ENCODE measurements at regions not wholly inside any gene's neighbourhood (a gene's known extent, or its start where the extent isn't known, plus 50 kb on each side); places are given as distances from the start of the nearest gene placed in this dataset.

DNA sequence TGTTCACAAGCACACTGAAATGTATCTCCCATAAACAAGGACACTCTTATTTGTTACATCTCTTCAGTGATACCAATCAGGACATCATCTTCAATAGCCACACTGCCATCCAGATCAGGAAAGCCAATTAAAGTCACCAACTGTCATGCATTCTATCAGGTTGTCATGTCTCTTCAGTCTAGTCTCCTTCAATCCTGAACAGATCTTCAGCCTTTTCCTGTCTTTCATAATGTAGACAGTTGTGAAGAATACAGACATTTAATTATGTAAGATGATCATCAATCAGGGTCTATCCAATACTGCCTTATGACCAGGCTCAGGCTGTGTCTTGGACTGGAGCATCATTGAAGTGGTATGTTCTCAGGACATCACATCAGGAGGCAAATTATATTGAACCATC lies 419.8 kb upstream of the SMC2 start:
- BruUV-seq (replicated peaks): no TSS peak
- no peaks in the 10 kb centered on the region for H3K9me2 ChIP-seq (replicated peaks; ENCODE audit: low read length)
- TF ChIP-seq CTCF (conservative IDR thresholded peaks at IDR 0.05; ENCODE audit: low read depth, low read length) (no peak), EZH2phosphoT487 (IDR thresholded peaks at IDR 0.05; ENCODE audit: borderline replicate concordance, low read length) (no peak)
- no peak overlapping the region for H3K4me2 ChIP-seq (ENCODE audit: low read length)
- H3K36me3 ChIP-seq (ENCODE audit: low read depth, low read length): no peaks in the 10 kb centered on the region
- DNase-seq (no peak), ATAC-seq (no peak)
- H3K79me2 ChIP-seq (ENCODE audit: low read length): no peaks in the 10 kb centered on the region
- intact Hi-C loops (cut with micrococcal nuclease): no loop called here
- no peaks in the 10 kb centered on the region for H4K20me1 ChIP-seq (ENCODE audit: low read length)
- H3K27ac ChIP-seq (ENCODE audit: low read length): no peak overlapping the region
- POLR2A ChIA-PET (ENCODE audit: unreplicated experiment): no interaction called here
- CTCF ChIA-PET: no interaction called here
- no peaks in the 10 kb centered on the region for H3K9me3 ChIP-seq (ENCODE audit: low read length)
- no peaks in the 10 kb centered on the region for H3K4me1 ChIP-seq (ENCODE audit: insufficient read depth, low read length)
- H3K9ac ChIP-seq (ENCODE audit: low read length): no peak overlapping the region
- H2AFZ ChIP-seq (ENCODE audit: low read length): no peak overlapping the region
- no peaks in the 10 kb centered on the region for H3K27me3 ChIP-seq (ENCODE audit: low read length)
- no peaks in the 10 kb centered on the region for H3F3A ChIP-seq (ENCODE audit: low read length, unreplicated experiment)
- H3K4me3 ChIP-seq (ENCODE audit: low read length): no peak overlapping the region

GRCh38 chr9:103680581-103680980 lies 413.5 kb upstream of the SMC2 start:
- H3K9ac ChIP-seq (ENCODE audit: low read length): no peak overlapping the region
- DNase-seq: no peak
- CTCF ChIA-PET: no interaction called here
- H3K4me2 ChIP-seq (ENCODE audit: low read length): no peak overlapping the region
- H3K4me1 ChIP-seq (ENCODE audit: insufficient read depth, low read length): no peaks in the 10 kb centered on the region
- no TSS peak for BruUV-seq (replicated peaks)
- no peaks in the 10 kb centered on the region for H3K36me3 ChIP-seq (ENCODE audit: low read depth, low read length)
- no peaks in the 10 kb centered on the region for H3K27me3 ChIP-seq (ENCODE audit: low read length)
- no peaks in the 10 kb centered on the region for H3K9me3 ChIP-seq (ENCODE audit: low read length)
- POLR2A ChIA-PET (ENCODE audit: unreplicated experiment): no interaction called here
- intact Hi-C loops (cut with micrococcal nuclease): no loop called here
- TF ChIP-seq EZH2phosphoT487 (IDR thresholded peaks at IDR 0.05; ENCODE audit: borderline replicate concordance, low read length) (no peak), EZH2 (IDR thresholded peaks at IDR 0.05; ENCODE audit: low read length, unreplicated experiment) (no peak), CTCF (conservative IDR thresholded peaks at IDR 0.05; ENCODE audit: low read depth, low read length) (no peak)
- ATAC-seq: no peak
- H2AFZ ChIP-seq (ENCODE audit: low read length): no peak overlapping the region
- H3F3A ChIP-seq (ENCODE audit: low read length, unreplicated experiment): no peaks in the 10 kb centered on the region
- no peak overlapping the region for H3K27ac ChIP-seq (ENCODE audit: low read length)
- H3K79me2 ChIP-seq (ENCODE audit: low read length): no peaks in the 10 kb centered on the region
- H4K20me1 ChIP-seq (ENCODE audit: low read length): no peaks in the 10 kb centered on the region
- no peak overlapping the region for H3K4me3 ChIP-seq (ENCODE audit: low read length)
- H3K9me2 ChIP-seq (replicated peaks; ENCODE audit: low read length): no peaks in the 10 kb centered on the region

- TF ChIP-seq EZH2 (IDR thresholded peaks at IDR 0.05; ENCODE audit: low read length, unreplicated experiment) (no peak), CTCF (conservative IDR thresholded peaks at IDR 0.05; ENCODE audit: low read depth, low read length) (no peak), EZH2phosphoT487 (IDR thresholded peaks at IDR 0.05; ENCODE audit: borderline replicate concordance, low read length) (no peak)
- intact Hi-C loops (cut with micrococcal nuclease): no loop called here
- no peak overlapping the region for H2AFZ ChIP-seq (ENCODE audit: low read length)
- no peak for DNase-seq
- no peaks in the 10 kb centered on the region for H3K36me3 ChIP-seq (ENCODE audit: low read depth, low read length)
- H3K4me2 ChIP-seq (ENCODE audit: low read length): no peak overlapping the region
- ChIA-PET POLR2A (ENCODE audit: unreplicated experiment) (no interaction called here), CTCF (no interaction called here)
- no peak for ATAC-seq
- no peaks in the 10 kb centered on the region for H3K79me2 ChIP-seq (ENCODE audit: low read length)
- H3K4me3 ChIP-seq (ENCODE audit: low read length): no peak overlapping the region
- H3K9me2 ChIP-seq (replicated peaks; ENCODE audit: low read length): no peaks in the 10 kb centered on the region
- BruUV-seq (replicated peaks): no TSS peak
- no peaks in the 10 kb centered on the region for H4K20me1 ChIP-seq (ENCODE audit: low read length)
- H3K9ac ChIP-seq (ENCODE audit: low read length): no peak overlapping the region
- H3F3A ChIP-seq (ENCODE audit: low read length, unreplicated experiment): no peaks in the 10 kb centered on the region
- no peaks in the 10 kb centered on the region for H3K27me3 ChIP-seq (ENCODE audit: low read length)
- no peak overlapping the region for H3K27ac ChIP-seq (ENCODE audit: low read length)
- no peaks in the 10 kb centered on the region for H3K4me1 ChIP-seq (ENCODE audit: insufficient read depth, low read length)
- no peaks in the 10 kb centered on the region for H3K9me3 ChIP-seq (ENCODE audit: low read length)
These were observed 412.7 kb upstream of the SMC2 start for GRCh38 chr9:103681435-103681834.
